GM06990 (cell line): ENCODE measurements at regions not wholly inside any gene's neighbourhood (a gene's known extent, or its start where the extent isn't known, plus 50 kb on each side); places are given as distances from the start of the nearest gene placed in this dataset.

ENCODE experiments used
- DNase-seq: peaks from one replicate; pipeline ENCODE4 v3.0.0-alpha.2; 2011; ENCODE audit not compliant: insufficient read length; ENCODE audit errors: extremely low read depth
- H3K27me3 ChIP-seq: replicated peaks from 2 replicates; pipeline ENCODE4 v1.6.0; 2011; ENCODE audit warnings: low read length; ENCODE audit not compliant: control insufficient read depth, insufficient read depth
- H3K36me3 ChIP-seq: 2 replicates; pipeline ENCODE4 v1.5.1; 2011; ENCODE audit warnings: low read length; ENCODE audit not compliant: control insufficient read depth, insufficient read depth
- H3K4me3 ChIP-seq: replicated peaks from 2 replicates; pipeline ENCODE4 v1.5.1; 2011; ENCODE audit warnings: low read depth, mild to moderate bottlenecking, control low read depth, low read length
- TF ChIP-seq, protein P1 (sequence below): IDR thresholded peaks from 2 replicates; pipeline ENCODE4 v1.5.1; 2011; ENCODE audit warnings: low read length, control low read depth, mild to moderate bottlenecking, inconsistent platforms; ENCODE audit not compliant: insufficient read depth, poor library complexity, severe bottlenecking

DNA sequence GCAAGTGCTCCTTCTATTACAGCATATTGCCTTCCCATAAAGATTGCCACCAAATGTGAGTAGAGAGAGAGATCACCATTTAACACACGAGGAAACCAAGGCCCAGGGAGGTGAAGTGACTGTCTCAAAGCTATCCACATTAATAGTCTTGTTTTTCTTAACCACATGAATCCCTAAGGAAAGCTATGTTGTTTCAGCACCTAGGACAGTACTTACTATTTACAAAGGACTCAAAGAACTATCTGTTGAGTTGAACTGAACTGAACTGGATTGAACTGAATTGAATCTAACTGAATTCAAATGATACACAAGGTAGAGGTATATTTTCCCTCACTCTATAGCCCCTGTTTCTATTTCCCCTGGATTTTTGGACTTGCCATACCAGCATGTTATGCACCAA lies 430.4 kb downstream of the CAAP1 start:
- no peak for DNase-seq
- no peaks in the 10 kb centered on the region for H3K36me3 ChIP-seq
- H3K4me3 ChIP-seq, result no peak overlapping the region
- TF ChIP-seq, protein P1, sequence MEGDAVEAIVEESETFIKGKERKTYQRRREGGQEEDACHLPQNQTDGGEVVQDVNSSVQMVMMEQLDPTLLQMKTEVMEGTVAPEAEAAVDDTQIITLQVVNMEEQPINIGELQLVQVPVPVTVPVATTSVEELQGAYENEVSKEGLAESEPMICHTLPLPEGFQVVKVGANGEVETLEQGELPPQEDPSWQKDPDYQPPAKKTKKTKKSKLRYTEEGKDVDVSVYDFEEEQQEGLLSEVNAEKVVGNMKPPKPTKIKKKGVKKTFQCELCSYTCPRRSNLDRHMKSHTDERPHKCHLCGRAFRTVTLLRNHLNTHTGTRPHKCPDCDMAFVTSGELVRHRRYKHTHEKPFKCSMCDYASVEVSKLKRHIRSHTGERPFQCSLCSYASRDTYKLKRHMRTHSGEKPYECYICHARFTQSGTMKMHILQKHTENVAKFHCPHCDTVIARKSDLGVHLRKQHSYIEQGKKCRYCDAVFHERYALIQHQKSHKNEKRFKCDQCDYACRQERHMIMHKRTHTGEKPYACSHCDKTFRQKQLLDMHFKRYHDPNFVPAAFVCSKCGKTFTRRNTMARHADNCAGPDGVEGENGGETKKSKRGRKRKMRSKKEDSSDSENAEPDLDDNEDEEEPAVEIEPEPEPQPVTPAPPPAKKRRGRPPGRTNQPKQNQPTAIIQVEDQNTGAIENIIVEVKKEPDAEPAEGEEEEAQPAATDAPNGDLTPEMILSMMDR, result no peak
- no peaks in the 10 kb centered on the region for H3K27me3 ChIP-seq

GRCh38 chr9:26460624-26461023 lies 432.0 kb downstream of the CAAP1 start:
- TF ChIP-seq, protein P1, result no peak
- Histone ChIP-seq H3K36me3 (no peaks in the 10 kb centered on the region), H3K27me3 (no peaks in the 10 kb centered on the region), H3K4me3 (no peak overlapping the region)
- DNase-seq, result no peak

GRCh38 chr9:26459959-26460358 lies 432.6 kb downstream of the CAAP1 start:
- Histone ChIP-seq H3K4me3 (no peak overlapping the region), H3K27me3 (no peaks in the 10 kb centered on the region), H3K36me3 (no peaks in the 10 kb centered on the region)
- TF ChIP-seq, protein P1, result no peak
- no peak for DNase-seq

GRCh38 chr9:26458054-26458453 lies 434.5 kb downstream of the CAAP1 start:
- H3K36me3 ChIP-seq, result no peaks in the 10 kb centered on the region
- H3K27me3 ChIP-seq, result no peaks in the 10 kb centered on the region
- DNase-seq, result no peak
- H3K4me3 ChIP-seq, result no peak overlapping the region
- TF ChIP-seq, protein P1, result no peak

- no peak for DNase-seq
- H3K4me3 ChIP-seq, result no peak overlapping the region
- no peaks in the 10 kb centered on the region for H3K36me3 ChIP-seq
- no peaks in the 10 kb centered on the region for H3K27me3 ChIP-seq
- TF ChIP-seq, protein P1, result no peak
Observed at GRCh38 chr9:26457151-26457550, 435.5 kb downstream of the CAAP1 start.

GRCh38 chr9:26439061-26439624 lies 453.5 kb downstream of the CAAP1 start:
- Histone ChIP-seq H3K27me3 (no peaks in the 10 kb centered on the region), H3K4me3 (no peak overlapping the region), H3K36me3 (no peaks in the 10 kb centered on the region)
- TF ChIP-seq, protein P1, result no peak
- DNase-seq, result no peak
